ENCODE measurements at regions not wholly inside any gene's neighbourhood (a gene's known extent, or its start where the extent isn't known, plus 50 kb on each side); places are given as distances from the start of the nearest gene placed in this dataset.
"Not testable (repeated sequence)": the region's sequence is repeated elsewhere in the genome, so short reads cannot be mapped to it uniquely, and the experiment has no call there.

- H3K36me3 Mint-ChIP-seq; H3K4me1 Mint-ChIP-seq; H3K27me3 Mint-ChIP-seq (ENCODE audit: low read depth); H3K9me3 Mint-ChIP-seq; DNase-seq (ENCODE audit: low spot score in 2 of 2, unreplicated experiment in 2 of 2); H3K4me3 Mint-ChIP-seq; H3K27ac Mint-ChIP-seq: not testable (repeated sequence)
Observed at GRCh38 chr7:6926193-6927174, 100.4 kb upstream of the CCZ1B start.

- H3K36me3 Mint-ChIP-seq; H3K4me1 Mint-ChIP-seq; H3K27ac Mint-ChIP-seq; DNase-seq (ENCODE audit: low spot score in 2 of 2, unreplicated experiment in 2 of 2); H3K9me3 Mint-ChIP-seq; H3K27me3 Mint-ChIP-seq (ENCODE audit: low read depth); H3K4me3 Mint-ChIP-seq: not testable (repeated sequence)
Observed at GRCh38 chr7:6927643-6928042, 101.6 kb upstream of the CCZ1B start.

GRCh38 chr7:6929588-6929987 lies 103.5 kb upstream of the CCZ1B start:
- H3K9me3 Mint-ChIP-seq; H3K4me1 Mint-ChIP-seq; H3K27me3 Mint-ChIP-seq (ENCODE audit: low read depth); H3K4me3 Mint-ChIP-seq; H3K36me3 Mint-ChIP-seq; H3K27ac Mint-ChIP-seq; DNase-seq (ENCODE audit: low spot score in 2 of 2, unreplicated experiment in 2 of 2): not testable (repeated sequence)

- H3K36me3 Mint-ChIP-seq, H3K27ac Mint-ChIP-seq: not testable (repeated sequence)
Observed at GRCh38 chr7:6930081-6930635, 104.1 kb upstream of the CCZ1B start.

GRCh38 chr7:6930787-6931186 lies 104.7 kb upstream of the CCZ1B start:
- TF ChIP-seq CTCF (IDR thresholded peaks at IDR 0.05; ENCODE audit: unreplicated experiment): peak; percentile 67
- H3K4me1 Mint-ChIP-seq; H3K27ac Mint-ChIP-seq; H3K36me3 Mint-ChIP-seq; H3K4me3 Mint-ChIP-seq; H3K9me3 Mint-ChIP-seq; H3K27me3 Mint-ChIP-seq (ENCODE audit: low read depth): not testable (repeated sequence)
- DNase-seq (ENCODE audit: low spot score in 2 of 2, unreplicated experiment in 2 of 2): peak in 1 of 2 experiments; percentile 65

More at GRCh38 chr7:6930081-6930635, 104.1 kb upstream of the CCZ1B start:
- H3K4me1 Mint-ChIP-seq; H3K9me3 Mint-ChIP-seq; H3K27me3 Mint-ChIP-seq (ENCODE audit: low read depth); DNase-seq (ENCODE audit: low spot score in 2 of 2, unreplicated experiment in 2 of 2); H3K4me3 Mint-ChIP-seq: not testable (repeated sequence)

- H3K4me3 Mint-ChIP-seq; H3K27me3 Mint-ChIP-seq (ENCODE audit: low read depth); H3K4me1 Mint-ChIP-seq; H3K36me3 Mint-ChIP-seq; DNase-seq (ENCODE audit: low spot score in 2 of 2, unreplicated experiment in 2 of 2); H3K27ac Mint-ChIP-seq; H3K9me3 Mint-ChIP-seq: not testable (repeated sequence)
Observed at GRCh38 chr7:6931456-6931855, 105.4 kb upstream of the CCZ1B start.

GRCh38 chr7:6933954-6934632 lies 108.0 kb upstream of the CCZ1B start:
- not testable (repeated sequence) for H3K4me1 Mint-ChIP-seq; H3K9me3 Mint-ChIP-seq; H3K4me3 Mint-ChIP-seq; DNase-seq (ENCODE audit: low spot score in 2 of 2, unreplicated experiment in 2 of 2); H3K27me3 Mint-ChIP-seq (ENCODE audit: low read depth); H3K36me3 Mint-ChIP-seq; H3K27ac Mint-ChIP-seq

- H3K27me3 Mint-ChIP-seq (ENCODE audit: low read depth): no peaks in the 10 kb centered on the region
- H3K4me3 Mint-ChIP-seq: no peak overlapping the region
- TF ChIP-seq CTCF (IDR thresholded peaks at IDR 0.05; ENCODE audit: unreplicated experiment): no peak
- no peaks in the 10 kb centered on the region for H3K36me3 Mint-ChIP-seq
- H3K27ac Mint-ChIP-seq: no peak overlapping the region
- H3K9me3 Mint-ChIP-seq: no peaks in the 10 kb centered on the region
- no peak for DNase-seq (ENCODE audit: low spot score in 2 of 2, unreplicated experiment in 2 of 2)
- H3K4me1 Mint-ChIP-seq: peaks cover 3% of the 10 kb centered on the region
Observed at GRCh38 chr7:6934981-6935380, 108.9 kb upstream of the CCZ1B start.

- not testable (repeated sequence) for H3K4me3 Mint-ChIP-seq; DNase-seq (ENCODE audit: low spot score in 2 of 2, unreplicated experiment in 2 of 2); H3K27me3 Mint-ChIP-seq (ENCODE audit: low read depth); H3K27ac Mint-ChIP-seq; H3K36me3 Mint-ChIP-seq; H3K9me3 Mint-ChIP-seq; H3K4me1 Mint-ChIP-seq
Observed at GRCh38 chr7:6936626-6937025, 110.6 kb upstream of the CCZ1B start.

GRCh38 chr7:6937746-6938145 lies 111.7 kb upstream of the CCZ1B start:
- not testable (repeated sequence) for DNase-seq (ENCODE audit: low spot score in 2 of 2, unreplicated experiment in 2 of 2); H3K27me3 Mint-ChIP-seq (ENCODE audit: low read depth); H3K27ac Mint-ChIP-seq; H3K9me3 Mint-ChIP-seq; H3K4me3 Mint-ChIP-seq; H3K36me3 Mint-ChIP-seq; H3K4me1 Mint-ChIP-seq

Measured in mesothelial cell of epicardium (in vitro differentiated cells).